Medulla oblongata (tissue), 1 donor: ENCODE measurements at regions not wholly inside any gene's neighbourhood (a gene's known extent, or its start where the extent isn't known, plus 50 kb on each side); places are given as distances from the start of the nearest gene placed in this dataset.
"Not testable (repeated sequence)": the region's sequence is repeated elsewhere in the genome, so short reads cannot be mapped to it uniquely, and the experiment has no call there.

Source experiments
- DNase-seq: peaks from one replicate; pipeline ENCODE4 v3.0.0-alpha.2; 2015; ENCODE audit errors: extremely low spot score

- DNase-seq = no peak
Observed at GRCh38 chr16:48004141-48004695, 151.6 kb downstream of the ABCC12 start.

DNA sequence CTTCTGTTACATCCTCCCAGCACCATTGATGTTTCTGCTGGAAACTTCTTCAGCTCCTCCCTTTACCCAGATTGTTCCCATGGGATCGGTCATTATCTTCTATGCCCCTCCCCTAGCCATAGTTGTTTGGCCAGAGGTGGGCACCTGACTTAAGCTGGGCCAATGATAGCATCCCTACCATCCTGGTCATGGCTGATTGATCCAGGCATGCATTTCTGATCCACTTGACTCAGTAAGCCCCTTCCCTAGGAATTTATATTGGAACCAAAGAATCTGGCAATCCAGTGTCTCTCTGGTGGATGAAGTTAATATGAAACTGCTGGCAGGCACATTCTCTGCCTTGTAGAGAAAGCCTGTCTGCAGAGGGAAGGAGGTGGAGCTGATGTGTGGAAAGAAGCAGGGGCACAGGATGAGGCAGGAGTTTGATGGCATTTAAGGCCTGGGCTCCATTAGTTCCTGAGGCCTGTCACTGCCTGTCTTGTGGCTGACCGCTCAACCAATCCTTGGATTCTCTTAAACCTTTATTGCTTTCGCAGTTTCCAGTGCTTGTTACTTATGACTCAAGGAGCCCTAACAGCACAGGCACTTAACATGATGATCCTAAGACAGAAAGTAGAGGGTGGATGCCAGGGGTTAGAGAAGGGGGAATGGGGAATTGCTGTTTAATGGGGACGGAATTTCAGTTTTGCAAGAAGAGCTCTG is 152.4 kb downstream of the ABCC12 start:
- no peak for DNase-seq

GRCh38 chr16:48001324-48001895 is 154.4 kb downstream of the ABCC12 start:
- no peak for DNase-seq

GRCh38 chr16:48000622-48001021 is 155.2 kb downstream of the ABCC12 start:
- DNase-seq = no peak

- DNase-seq = no peak
Observed at GRCh38 chr16:47999595-47999994, 156.2 kb downstream of the ABCC12 start.

DNA sequence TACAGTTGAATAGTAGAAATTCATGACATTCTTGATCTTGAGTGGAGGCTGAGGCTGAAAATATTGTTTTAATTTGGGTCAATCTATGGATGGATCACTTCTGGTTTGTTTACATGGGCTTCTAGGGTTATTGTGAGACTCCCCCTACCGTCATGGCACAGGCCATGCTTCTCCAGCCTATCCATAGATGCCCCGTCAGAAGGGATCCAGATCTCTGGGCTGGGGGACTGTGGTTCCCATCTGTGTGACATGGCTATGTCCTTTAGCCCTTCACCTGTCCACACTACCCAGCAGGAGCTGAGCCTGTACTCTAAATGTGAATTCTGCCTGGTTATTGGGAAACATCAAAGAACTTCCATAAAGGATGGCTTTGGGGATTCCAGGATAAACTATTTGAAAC is 160.4 kb downstream of the ABCC12 start:
- no peak for DNase-seq

GRCh38 chr16:47991491-47991890 is 164.3 kb downstream of the ABCC12 start:
- DNase-seq = no peak

- DNase-seq = no peak
Observed at GRCh38 chr16:47990676-47991075, 165.1 kb downstream of the ABCC12 start.

- no peak for DNase-seq
Observed at GRCh38 chr16:47987136-47987535, 168.7 kb downstream of the ABCC12 start.

GRCh38 chr16:47986031-47986430 is 169.8 kb downstream of the ABCC12 start:
- no peak for DNase-seq

GRCh38 chr16:47984669-47985068 is 171.1 kb downstream of the ABCC12 start:
- DNase-seq = no peak

DNA sequence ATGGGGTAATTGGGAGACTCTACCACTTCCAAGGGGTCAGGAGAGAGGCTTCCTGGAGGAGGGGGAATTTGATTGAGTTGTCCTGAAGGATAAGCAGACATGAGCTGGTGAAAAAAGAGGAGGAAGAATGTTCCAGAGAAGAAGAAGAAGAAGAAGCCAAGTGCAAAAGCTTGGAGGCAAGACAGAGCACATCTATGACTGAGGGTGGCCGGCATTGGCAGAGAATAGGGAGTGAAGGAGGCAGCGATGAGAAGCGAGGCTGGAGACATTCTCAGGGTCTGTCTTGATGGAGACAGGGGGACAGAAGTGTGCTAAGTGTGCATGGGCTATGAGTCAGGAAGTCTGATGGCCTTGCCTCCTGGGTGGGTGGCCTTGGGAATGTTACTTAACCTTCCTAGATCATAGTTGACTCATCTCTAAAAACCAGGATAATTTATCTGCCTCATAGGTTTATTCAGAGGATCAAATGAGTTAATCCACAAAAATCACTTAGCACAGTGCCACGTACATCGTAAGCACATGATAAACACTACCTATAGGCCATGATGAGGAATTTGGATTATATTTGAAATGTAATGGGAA is 171.7 kb downstream of the ABCC12 start:
- no peak for DNase-seq

DNA sequence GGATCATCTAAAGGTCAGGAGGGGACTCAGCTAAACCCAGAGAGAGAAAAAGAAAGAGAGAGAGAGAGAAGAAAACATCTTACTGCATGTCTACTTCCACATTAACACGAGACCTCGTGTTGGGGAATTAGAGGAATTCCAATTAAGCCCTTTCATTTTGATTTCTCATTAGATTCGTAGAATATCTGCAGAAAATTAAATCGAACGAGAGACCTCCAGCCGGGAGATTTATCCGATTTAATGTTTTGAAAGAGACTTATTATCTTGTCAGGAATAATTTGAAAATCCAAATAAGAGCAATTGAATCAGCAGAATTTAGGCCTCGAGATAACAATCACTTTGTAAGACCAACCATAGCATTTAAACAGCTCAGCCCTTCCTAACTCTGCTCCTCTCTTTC is 175.6 kb downstream of the ABCC12 start:
- DNase-seq = no peak

GRCh38 chr16:47979616-47980182 is 176.1 kb downstream of the ABCC12 start:
- DNase-seq = no peak

GRCh38 chr16:47979164-47979520 is 176.7 kb downstream of the ABCC12 start:
- DNase-seq = no peak

- DNase-seq = no peak
Observed at GRCh38 chr16:47978491-47979163, 177.2 kb downstream of the ABCC12 start.

DNA sequence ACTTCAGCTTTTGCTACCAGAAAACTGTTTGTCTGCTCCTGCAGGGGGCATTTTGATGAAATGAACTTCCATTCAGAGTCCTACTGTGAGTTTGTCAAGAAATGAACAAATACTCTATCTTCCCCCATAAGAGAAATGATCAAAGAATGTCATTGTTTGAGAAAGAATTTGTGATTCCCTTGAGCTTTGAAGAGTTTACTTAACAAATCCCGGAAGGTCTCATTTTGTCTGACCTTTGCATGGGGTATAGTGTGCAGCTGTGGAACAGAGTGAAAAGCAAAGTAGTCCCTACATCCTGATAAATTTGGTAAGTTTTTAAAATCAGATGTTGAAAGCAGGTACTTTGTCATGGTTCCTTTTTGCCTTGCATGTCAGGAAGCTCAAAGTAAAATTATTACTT is 178.0 kb downstream of the ABCC12 start:
- DNase-seq = no peak

DNA sequence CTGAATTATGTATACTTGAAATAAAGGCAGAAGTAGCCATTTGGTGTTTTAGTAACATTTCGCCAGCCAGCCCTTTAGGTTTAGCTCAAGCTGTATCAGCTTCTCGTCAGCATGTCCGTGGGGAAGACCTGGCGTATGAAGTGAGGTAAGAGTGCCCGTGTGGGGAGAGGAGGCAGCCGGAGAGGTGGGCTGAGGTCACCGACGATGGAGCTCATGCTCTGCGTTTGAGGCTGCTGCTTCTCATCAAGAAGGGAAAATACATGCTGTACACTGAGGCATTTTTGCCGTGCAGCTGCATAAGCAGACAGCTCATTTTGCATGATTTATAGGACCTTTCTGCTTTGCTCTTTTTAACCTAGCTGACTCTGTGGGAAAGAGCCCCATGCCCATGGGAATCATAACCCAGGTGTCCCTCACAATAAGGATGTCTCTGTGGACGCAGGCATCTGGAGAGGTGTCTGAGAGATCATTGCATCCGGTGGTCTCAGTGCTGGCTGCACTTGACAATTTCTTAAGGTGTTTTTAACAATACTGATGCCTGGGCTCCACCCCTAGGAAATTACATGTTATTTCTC is 179.1 kb downstream of the ABCC12 start:
- no peak for DNase-seq

- DNase-seq = not testable (repeated sequence)
Observed at GRCh38 chr16:47974971-47975370, 180.8 kb downstream of the ABCC12 start.

GRCh38 chr16:47973552-47973951 is 182.2 kb downstream of the ABCC12 start:
- no peak for DNase-seq

- no peak for DNase-seq
Observed at GRCh38 chr16:47972246-47972985, 183.4 kb downstream of the ABCC12 start.
